Neuronal stem cell (in vitro differentiated cells): ENCODE measurements at regions not wholly inside any gene's neighbourhood (a gene's known extent, or its start where the extent isn't known, plus 50 kb on each side); places are given as distances from the start of the nearest gene placed in this dataset.

Source experiments
- DNase-seq: peaks from one replicate; pipeline ENCODE4 v3.0.0-alpha.2; 2013; ENCODE audit warnings: low spot score
- H2AFZ ChIP-seq: one replicate; pipeline ENCODE4 v1.6.1; 2013; ENCODE audit warnings: mild to moderate bottlenecking, low read length, inconsistent platforms
- H2AK5ac ChIP-seq: 2 replicates; pipeline ENCODE4 v1.6.1; 2013; ENCODE audit warnings: low read depth, mild to moderate bottlenecking, inconsistent platforms, low read length, moderate library complexity, mixed read lengths
- H2BK120ac ChIP-seq: 2 replicates; pipeline ENCODE4 v1.6.1; 2013; ENCODE audit warnings: low read depth, mild to moderate bottlenecking, inconsistent platforms, low read length, moderate library complexity, mixed read lengths
- H2BK12ac ChIP-seq: one replicate; pipeline ENCODE4 v1.6.1; 2013; ENCODE audit warnings: low read length, inconsistent platforms
- H2BK15ac ChIP-seq: 2 replicates; pipeline ENCODE4 v1.6.1; 2013; ENCODE audit warnings: mild to moderate bottlenecking, low read length, inconsistent platforms, mixed read lengths
- H2BK5ac ChIP-seq: one replicate; pipeline ENCODE4 v1.6.1; 2013; ENCODE audit warnings: inconsistent platforms, mild to moderate bottlenecking, low read length, moderate library complexity
- H3K14ac ChIP-seq: one replicate; pipeline ENCODE4 v1.6.1; 2013; ENCODE audit warnings: low read length, inconsistent platforms
- H3K18ac ChIP-seq: 2 replicates; pipeline ENCODE4 v1.6.1; 2013; ENCODE audit warnings: low read length, inconsistent platforms
- H3K23ac ChIP-seq: 2 replicates; pipeline ENCODE4 v1.6.1; 2013; ENCODE audit warnings: low read depth, mild to moderate bottlenecking, mixed read lengths, low read length, inconsistent platforms; ENCODE audit not compliant: poor library complexity
- H3K27ac ChIP-seq: replicated peaks from 3 replicates; pipeline ENCODE4 v1.5.1; 2013; ENCODE audit warnings: low read length, inconsistent platforms
- H3K27me3 ChIP-seq, 3 experiments: 2 replicates each; pipeline ENCODE4 v1.6.1; 2013; ENCODE audit warnings: low read length in 3 of 3, mild to moderate bottlenecking in 2 of 3, inconsistent platforms in 1 of 3, low read depth in 1 of 3, mixed read lengths in 1 of 3, moderate library complexity in 1 of 3; ENCODE audit not compliant: control insufficient read depth in 3 of 3, insufficient read depth in 3 of 3
- H3K36me3 ChIP-seq, 2 donors: replicated peaks in 1 of 2; 2 replicates each; pipeline ENCODE4 v1.6.1; 2013; ENCODE audit warnings: low read length in 2 of 2; ENCODE audit not compliant: control insufficient read depth in 2 of 2, insufficient read depth in 2 of 2
- H3K4ac ChIP-seq: 2 replicates; pipeline ENCODE4 v1.6.1; 2013; ENCODE audit warnings: inconsistent platforms, mild to moderate bottlenecking, low read length, moderate library complexity
- H3K4me1 ChIP-seq, 2 donors: 1 replicate in 1 of 2; 2 replicates in 1 of 2; pipeline ENCODE4 v1.6.1; 2013; ENCODE audit warnings: low read length in 2 of 2, low read depth in 1 of 2; ENCODE audit not compliant: control insufficient read depth in 2 of 2, insufficient read depth in 1 of 2
- H3K4me2 ChIP-seq: one replicate; pipeline ENCODE4 v1.6.1; 2013; ENCODE audit warnings: mild to moderate bottlenecking, low read length, inconsistent platforms; ENCODE audit not compliant: insufficient read depth, poor library complexity, severe bottlenecking
- H3K4me3 ChIP-seq, 2 donors: 2 replicates each; pipeline ENCODE4 v1.5.1; 2013; ENCODE audit warnings: low read length in 2 of 2, mild to moderate bottlenecking in 2 of 2, inconsistent platforms in 1 of 2, moderate library complexity in 1 of 2
- H3K79me1 ChIP-seq: one replicate; pipeline ENCODE4 v1.6.1; 2013; ENCODE audit warnings: low read depth, mild to moderate bottlenecking, inconsistent platforms, low read length, moderate library complexity
- H3K9ac ChIP-seq: one replicate; pipeline ENCODE4 v1.6.1; 2013; ENCODE audit warnings: mild to moderate bottlenecking, low read depth, low read length, inconsistent platforms; ENCODE audit not compliant: poor library complexity
- H3K9me3 ChIP-seq, 2 donors: replicated peaks in 1 of 2; 2 replicates each; pipeline versions ENCODE3 to v1.6.1; 2013; ENCODE audit warnings: low read length in 2 of 2, mild to moderate bottlenecking in 2 of 2, inconsistent platforms in 1 of 2, low read depth in 1 of 2, mixed read lengths in 1 of 2, moderate library complexity in 1 of 2; ENCODE audit not compliant: control insufficient read depth in 2 of 2, insufficient read depth in 1 of 2
- H4K8ac ChIP-seq: one replicate; pipeline ENCODE4 v1.6.1; 2013; ENCODE audit warnings: low read depth, mild to moderate bottlenecking, inconsistent platforms, low read length, moderate library complexity
- H4K91ac ChIP-seq: one replicate; pipeline ENCODE4 v1.6.1; 2013; ENCODE audit warnings: low read length, low read depth, mild to moderate bottlenecking, inconsistent platforms; ENCODE audit not compliant: poor library complexity
- WGBS, 2 donors: extraction: QIAGEN DNeasy Blood & Tissue Kit; methylation state at CpG; one replicate each; pipeline ENCODE4 v1.1.7; 2013; ENCODE audit warnings: missing lambda C conversion rate in 2 of 2, mixed read lengths in 1 of 2; ENCODE audit not compliant: insufficient read length in 2 of 2, insufficient replicate concordance in 1 of 2; ENCODE audit errors: extremely low coverage in 2 of 2; 5-methylcytosine and 5-hydroxymethylcytosine counted together

DNA sequence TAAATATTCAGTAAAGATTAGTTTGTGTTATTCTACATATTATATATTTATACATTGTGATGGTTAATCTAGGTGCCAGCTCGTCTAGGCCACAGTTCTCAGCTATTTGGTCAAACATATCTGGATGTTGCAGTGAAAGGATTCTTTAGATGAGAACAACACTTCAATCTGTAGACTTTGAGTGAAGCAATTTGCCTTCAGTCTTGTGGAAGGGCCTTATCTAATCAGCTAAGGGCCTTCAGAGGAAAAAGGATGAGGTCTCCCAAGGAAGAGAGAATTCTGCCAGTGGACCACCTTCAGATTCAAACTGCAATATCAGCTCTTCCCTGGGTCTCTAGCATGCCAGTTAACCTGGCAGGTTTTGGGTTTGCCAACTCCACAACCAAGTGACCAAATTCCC is 112.0 kb downstream of the SH3TC2 start:
- Histone ChIP-seq H3K9me3 (no peaks in the 10 kb centered on the region), H4K8ac (no peak overlapping the region), H2BK120ac (no peak overlapping the region), H3K4ac (no peak overlapping the region), H3K27me3 (no peaks in the 10 kb centered on the region), H3K4me2 (no peak overlapping the region), H3K14ac (no peak overlapping the region), H3K4me3 (no peak overlapping the region), H2BK12ac (no peak overlapping the region), H3K27ac (no peak overlapping the region), H2AFZ (no peak overlapping the region), H3K36me3 (no peaks in the 10 kb centered on the region), H2BK5ac (no peak overlapping the region), H3K4me1 (peaks cover 0 to 3% of the 10 kb centered on the region in 2 donors), H3K9ac (no peak overlapping the region), H3K79me1 (no peaks in the 10 kb centered on the region), H3K23ac (no peak overlapping the region), H2AK5ac (no peak overlapping the region), H4K91ac (no peak overlapping the region), H2BK15ac (no peak overlapping the region), H3K18ac (no peak overlapping the region)
- no CpG with 5 or more reads among the region's 1 CpG for WGBS, 2 donors
- no peak for DNase-seq

GRCh38 chr5:148951612-148952011 is 111.2 kb downstream of the SH3TC2 start:
- no peak overlapping the region for H3K4me2 ChIP-seq
- H3K27ac ChIP-seq, result no peak overlapping the region
- no peak overlapping the region for H4K91ac ChIP-seq
- H4K8ac ChIP-seq, result no peak overlapping the region
- no peaks in the 10 kb centered on the region for H3K27me3 ChIP-seq
- H3K36me3 ChIP-seq, result no peaks in the 10 kb centered on the region
- H2AFZ ChIP-seq, result no peak overlapping the region
- H3K4me3 ChIP-seq, result no peak overlapping the region
- H3K9ac ChIP-seq, result no peak overlapping the region
- H2BK5ac ChIP-seq, result no peak overlapping the region
- H2BK15ac ChIP-seq, result no peak overlapping the region
- H3K23ac ChIP-seq, result no peak overlapping the region
- peaks cover 0 to 3% of the 10 kb centered on the region in 2 donors for H3K4me1 ChIP-seq
- H2BK12ac ChIP-seq, result no peak overlapping the region
- H3K9me3 ChIP-seq, result no peaks in the 10 kb centered on the region
- no peak overlapping the region for H3K4ac ChIP-seq
- no peak overlapping the region for H2AK5ac ChIP-seq
- no peak overlapping the region for H2BK120ac ChIP-seq
- no peak overlapping the region for H3K14ac ChIP-seq
- H3K18ac ChIP-seq, result no peak overlapping the region
- WGBS, 2 donors, result no CpG with 5 or more reads among the region's 3 CpGs
- H3K79me1 ChIP-seq, result no peaks in the 10 kb centered on the region
- no peak for DNase-seq

- Histone ChIP-seq H3K18ac (no peak overlapping the region), H3K4ac (no peak overlapping the region), H3K4me1 (peaks cover 0 to 5% of the 10 kb centered on the region in 2 donors), H2BK12ac (no peak overlapping the region), H3K4me2 (no peak overlapping the region), H2AFZ (no peak overlapping the region), H2BK5ac (no peak overlapping the region), H3K27me3 (no peaks in the 10 kb centered on the region), H2AK5ac (no peak overlapping the region), H4K91ac (no peak overlapping the region), H3K9me3 (no peaks in the 10 kb centered on the region), H3K14ac (no peak overlapping the region), H3K79me1 (no peaks in the 10 kb centered on the region), H3K4me3 (no peak overlapping the region), H3K36me3 (no peaks in the 10 kb centered on the region), H4K8ac (no peak overlapping the region), H3K9ac (no peak overlapping the region), H3K23ac (no peak overlapping the region), H2BK15ac (no peak overlapping the region), H3K27ac (no peak overlapping the region), H2BK120ac (no peak overlapping the region)
- no CpG with 5 or more reads among the region's 8 CpGs for WGBS, 2 donors
- no peak for DNase-seq
Measured at GRCh38 chr5:148952097-148952867, 110.6 kb downstream of the SH3TC2 start.

- H4K8ac ChIP-seq, result no peak overlapping the region
- no peak overlapping the region for H3K27ac ChIP-seq
- H3K4me1 ChIP-seq, result peaks cover 0 to 5% of the 10 kb centered on the region in 2 donors
- no peak overlapping the region for H3K9ac ChIP-seq
- H3K18ac ChIP-seq, result no peak overlapping the region
- H3K79me1 ChIP-seq, result no peaks in the 10 kb centered on the region
- H3K14ac ChIP-seq, result no peak overlapping the region
- H2BK120ac ChIP-seq, result no peak overlapping the region
- H3K9me3 ChIP-seq, result no peaks in the 10 kb centered on the region
- no peaks in the 10 kb centered on the region for H3K36me3 ChIP-seq
- H2BK5ac ChIP-seq, result no peak overlapping the region
- no peak overlapping the region for H2BK12ac ChIP-seq
- no peak overlapping the region for H3K4me2 ChIP-seq
- no peak overlapping the region for H2AK5ac ChIP-seq
- no peak overlapping the region for H2AFZ ChIP-seq
- no CpG with 5 or more reads among the region's 1 CpG for WGBS, 2 donors
- no peak overlapping the region for H4K91ac ChIP-seq
- no peak overlapping the region for H2BK15ac ChIP-seq
- H3K23ac ChIP-seq, result no peak overlapping the region
- no peak overlapping the region for H3K4ac ChIP-seq
- H3K27me3 ChIP-seq, result no peaks in the 10 kb centered on the region
- H3K4me3 ChIP-seq, result no peak overlapping the region
- no peak for DNase-seq
Measured at GRCh38 chr5:148953711-148954110, 109.2 kb downstream of the SH3TC2 start.
